GM12878 (cell line): ENCODE measurements at regions not wholly inside any gene's neighbourhood (a gene's known extent, or its start where the extent isn't known, plus 50 kb on each side); places are given as distances from the start of the nearest gene placed in this dataset.
A peak's percentile ranks its signal among the peaks of the same experiment; 100 is the strongest.

Experiments
- ATAC-seq: fragments of 200-7000 bp; cut with Tn5 transposase; 3 replicates; pipeline ENCODE4 v1.9.1; 2020; ENCODE audit warnings: mild to moderate bottlenecking, moderate library complexity
- BruUV-seq: library from RNA; stranded (reverse); fragments of 400-500 nt; replicated peaks from 2 replicates; lab custom pipeline; 2021; lab: Mats Ljungman, UMichigan
- CTCF ChIA-PET: fragments of 300-600 bp; sonication (Branson Sonifier 250); formaldehyde crosslinking; extraction: SDS; loops from one replicate; lab custom pipeline; 2021; ENCODE audit warnings: inconsistent platforms; lab: Yijun Ruan, JAX
- POLR2A ChIA-PET: fragments of 350-600 bp; formaldehyde crosslinking; extraction: SDS; loops from one replicate; lab custom pipeline; 2021; ENCODE audit warnings: inconsistent platforms; lab: Charles Lee
- RAD21 ChIA-PET: fragments of 300-600 bp; sonication (Branson Sonifier 250); formaldehyde crosslinking; loops from one replicate; lab custom pipeline; 2023; ENCODE audit warnings: antibody characterized with exemption; ENCODE audit not compliant: unreplicated experiment; lab: Charles Lee
- SMC1A ChIA-PET: fragments of 300-600 bp; sonication (Branson Sonifier 250); formaldehyde crosslinking; loops from one replicate; lab custom pipeline; 2023; ENCODE audit not compliant: unreplicated experiment, uncharacterized antibody; lab: Charles Lee
- DNase-seq: peaks from one replicate; pipeline ENCODE4 v3.0.0-alpha.2; 2011; ENCODE audit warnings: low read depth, low spot score
- FAIRE-seq: peaks from 3 replicates; lab custom pipeline; 2011; peaks lifted over from hg19 to GRCh38; lab: Jason Lieb, UNC
- H2AFZ ChIP-seq: 2 replicates; pipeline ENCODE4 v1.6.0; 2011; ENCODE audit warnings: low read depth, low read length, control low read depth; ENCODE audit not compliant: control insufficient read depth
- H3K27ac ChIP-seq: 2 replicates; pipeline ENCODE4 v1.5.1; 2011; ENCODE audit warnings: control low read depth; ENCODE audit not compliant: control insufficient read depth, insufficient read depth
- H3K27me3 ChIP-seq, 2 experiments: replicated peaks in 1 of 2; 2 replicates each; pipeline versions ENCODE4 v1.6.0 to v1.6.1; 2011; ENCODE audit warnings: low read length in 1 of 2; ENCODE audit not compliant: control insufficient read depth in 2 of 2, insufficient read depth in 2 of 2
- H3K36me3 ChIP-seq, 2 experiments: 2 replicates each; pipeline ENCODE4 v1.5.1; 2011; ENCODE audit warnings: low read length in 1 of 2; ENCODE audit not compliant: control insufficient read depth in 2 of 2, insufficient read depth in 2 of 2
- H3K4me1 ChIP-seq: 2 replicates; pipeline ENCODE4 v1.6.1; 2011; ENCODE audit warnings: mild to moderate bottlenecking, low read length, moderate library complexity, mixed read lengths; ENCODE audit not compliant: control insufficient read depth, insufficient read depth
- H3K4me2 ChIP-seq: 2 replicates; pipeline ENCODE4 v1.6.0; 2011; ENCODE audit warnings: control low read depth; ENCODE audit not compliant: control insufficient read depth, insufficient read depth
- H3K4me3 ChIP-seq: fragments of 200-600 bp; sonication (generic); 2 replicates; pipeline ENCODE4 v1.5.1; 2016
- H3K79me2 ChIP-seq: 2 replicates; pipeline ENCODE4 v1.6.0; 2011; ENCODE audit warnings: low read length; ENCODE audit not compliant: control insufficient read depth, insufficient read depth
- H3K9ac ChIP-seq: 2 replicates; pipeline ENCODE4 v1.8.0; 2011; ENCODE audit warnings: low read length, control low read depth, mixed read lengths; ENCODE audit not compliant: control insufficient read depth, insufficient read depth
- H3K9me3 ChIP-seq: replicated peaks from 3 replicates; pipeline ENCODE4 v1.5.1; 2011; ENCODE audit warnings: mild to moderate bottlenecking, low read length; ENCODE audit not compliant: control insufficient read depth, insufficient read depth
- H4K20me1 ChIP-seq: 2 replicates; pipeline ENCODE4 v1.6.0; 2011; ENCODE audit not compliant: control insufficient read depth, insufficient read depth
- FOXK2 ChIP-seq: fragments of 450-650 bp; IDR thresholded peaks from 2 replicates; pipeline ENCODE4 v1.6.1; 2017; ENCODE audit warnings: mild to moderate bottlenecking, moderate library complexity
- IRF3 ChIP-seq: fragments of 450-650 bp; IDR thresholded peaks from 2 replicates; pipeline ENCODE4 v1.6.1; 2014; ENCODE audit warnings: mild to moderate bottlenecking
- JUND ChIP-seq: IDR thresholded peaks from 2 replicates; pipeline ENCODE4 v1.6.1; 2012; ENCODE audit warnings: low read depth, mild to moderate bottlenecking, low read length, improper control_type of control experiment, moderate library complexity
- NFYA ChIP-seq: IDR thresholded peaks from 2 replicates; pipeline ENCODE4 v1.6.1; 2011; ENCODE audit warnings: low read depth, mild to moderate bottlenecking, low read length, improper control_type of control experiment, borderline replicate concordance
- NFYB ChIP-seq: IDR thresholded peaks from 2 replicates; pipeline ENCODE4 v1.6.1; 2011; ENCODE audit warnings: low read depth, mild to moderate bottlenecking, low read length, improper control_type of control experiment, moderate library complexity; ENCODE audit not compliant: insufficient read depth
- RAD21 ChIP-seq: IDR thresholded peaks from 2 replicates; pipeline ENCODE4 v1.6.1; 2011; ENCODE audit warnings: mild to moderate bottlenecking, low read depth, low read length, moderate library complexity; ENCODE audit not compliant: insufficient read depth
- WGBS: methylation state at CpG from one replicate; pipeline ENCODE4 v1.1.6; 2016; ENCODE audit warnings: low lambda C conversion rate; ENCODE audit not compliant: insufficient replicate concordance, insufficient coverage; ENCODE audit errors: missing lambda C conversion rate; 5-methylcytosine and 5-hydroxymethylcytosine counted together
- in situ Hi-C: fragments of 300-500 bp; cut with MboI; formaldehyde crosslinking; loops from 9 replicates; pipeline ENCODE4 v1.14.3; 2018; ENCODE audit warnings: mixed read lengths
- intact Hi-C: fragments of 100-400 bp; cut with micrococcal nuclease; formaldehyde crosslinking; loops from one replicate; pipeline ENCODE4 v1.14.2; 2022; ENCODE audit not compliant: unreplicated experiment
- TF ChIP-seq, protein P1 (sequence below): fragments of 450-650 bp; IDR thresholded peaks from 2 replicates; pipeline ENCODE4 v1.6.1; 2016; ENCODE audit warnings: mild to moderate bottlenecking
- TF ChIP-seq, protein P2 (sequence below): fragments of 450-650 bp; IDR thresholded peaks from 2 replicates; pipeline ENCODE4 v1.6.1; 2017; ENCODE audit warnings: antibody characterized with exemption, mild to moderate bottlenecking, moderate library complexity

DNA sequence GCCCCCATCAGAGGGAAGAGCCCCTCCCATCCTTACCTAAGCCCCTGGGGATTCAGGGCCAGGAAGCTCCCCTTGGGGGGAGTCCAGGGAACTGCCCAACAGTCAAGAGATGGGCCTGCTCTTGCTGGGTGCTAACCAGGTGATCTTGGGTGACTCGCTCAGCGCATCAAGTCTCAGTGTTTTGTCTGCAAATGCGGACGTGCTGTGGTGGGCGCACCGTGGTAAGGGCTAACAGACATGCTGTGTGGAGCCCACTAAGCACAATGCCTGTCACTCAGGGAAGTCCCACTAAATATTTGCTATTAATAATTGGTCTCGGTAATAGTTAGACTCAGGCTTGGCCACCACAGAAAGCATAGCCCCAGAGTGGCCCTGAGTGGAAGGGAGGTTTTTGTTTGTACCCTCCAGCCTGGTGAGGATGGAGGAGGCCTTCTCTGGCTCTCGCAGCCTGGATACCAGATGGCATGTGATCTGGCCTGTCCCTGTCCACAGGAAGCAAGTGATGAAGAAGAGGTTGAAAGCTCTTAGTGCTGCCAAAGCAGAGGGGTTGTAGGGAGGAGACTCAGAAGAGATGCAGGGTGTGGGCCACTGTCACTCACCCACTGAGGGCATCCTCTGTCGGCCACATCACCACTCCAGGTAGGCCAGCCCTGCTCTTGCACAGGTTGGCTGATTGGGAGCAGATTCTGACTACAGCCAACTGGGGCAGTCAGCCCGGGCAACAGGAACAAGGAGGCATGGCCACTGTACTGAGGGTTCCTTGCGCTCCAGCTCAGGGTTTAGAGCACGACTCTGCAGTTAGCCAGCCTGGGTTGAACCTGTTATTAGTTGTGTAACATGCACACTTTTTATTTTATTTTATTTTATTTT is 69.8 kb upstream of the KSR1 start:
- TF ChIP-seq JUND, result no peak
- TF ChIP-seq, protein P1, sequence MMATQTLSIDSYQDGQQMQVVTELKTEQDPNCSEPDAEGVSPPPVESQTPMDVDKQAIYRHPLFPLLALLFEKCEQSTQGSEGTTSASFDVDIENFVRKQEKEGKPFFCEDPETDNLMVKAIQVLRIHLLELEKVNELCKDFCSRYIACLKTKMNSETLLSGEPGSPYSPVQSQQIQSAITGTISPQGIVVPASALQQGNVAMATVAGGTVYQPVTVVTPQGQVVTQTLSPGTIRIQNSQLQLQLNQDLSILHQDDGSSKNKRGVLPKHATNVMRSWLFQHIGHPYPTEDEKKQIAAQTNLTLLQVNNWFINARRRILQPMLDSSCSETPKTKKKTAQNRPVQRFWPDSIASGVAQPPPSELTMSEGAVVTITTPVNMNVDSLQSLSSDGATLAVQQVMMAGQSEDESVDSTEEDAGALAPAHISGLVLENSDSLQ, result peak; percentile 57
- H3K4me3 ChIP-seq, result no peak overlapping the region
- CTCF ChIA-PET, result interaction anchor here (1.8 kb wide), 1 partner anchor 148 kb away, joined by 5 read pairs; no protein-coding TSS in a partner anchor
- in situ Hi-C loops (loop anchor here (10.0 kb wide), 2 partner anchors 158 to 198 kb away; no protein-coding TSS in a partner anchor), intact Hi-C loops (loop anchor here (10.0 kb wide), 1 partner anchor 158 kb away; no protein-coding TSS in a partner anchor)
- no peaks in the 10 kb centered on the region for H3K9me3 ChIP-seq
- no peaks in the 10 kb centered on the region for H3K27me3 ChIP-seq
- no peak overlapping the region for H3K9ac ChIP-seq
- ATAC-seq (no peak), DNase-seq (no peak), FAIRE-seq (no peak)
- RAD21 ChIA-PET, result interaction anchor here (2.4 kb wide), 1 partner anchor 213 kb away, joined by 8 read pairs; no protein-coding TSS in a partner anchor
- H3K79me2 ChIP-seq, result no peaks in the 10 kb centered on the region
- H4K20me1 ChIP-seq, result no peaks in the 10 kb centered on the region
- no peaks in the 10 kb centered on the region for H3K36me3 ChIP-seq
- H2AFZ ChIP-seq, result no peak overlapping the region
- H3K4me1 ChIP-seq, result peaks cover 8% of the 10 kb centered on the region; the same call in 1 of the 2 replicates
- H3K4me2 ChIP-seq, result no peak overlapping the region
- H3K27ac ChIP-seq, result no peak overlapping the region
- POLR2A ChIA-PET, result no interaction called here
- 73% methylated on average over 12 of the region's 12 CpGs for WGBS
- BruUV-seq, result no TSS peak
- SMC1A ChIA-PET, result interaction anchor here (1.2 to 1.4 kb wide), 2 partner anchors 73 to 146 kb away, joined by 3 to 5 read pairs; no protein-coding TSS in a partner anchor

GRCh38 chr17:27389542-27390140 is 66.6 kb upstream of the KSR1 start:
- H3K9ac ChIP-seq, result no peak overlapping the region
- no peaks in the 10 kb centered on the region; a peak in 1 of 4 replicates for H3K27me3 ChIP-seq
- intact Hi-C loops (loop anchor here (10.0 kb wide), 1 partner anchor 155 kb away; no protein-coding TSS in a partner anchor), in situ Hi-C loops (loop anchor here (10.0 kb wide), 2 partner anchors 155 to 195 kb away; no protein-coding TSS in a partner anchor)
- H3K9me3 ChIP-seq, result no peaks in the 10 kb centered on the region; the same call in 2 of the 3 replicates
- SMC1A ChIA-PET, result no interaction called here
- no peak overlapping the region for H2AFZ ChIP-seq
- H3K4me1 ChIP-seq, result no peaks in the 10 kb centered on the region
- H4K20me1 ChIP-seq, result no peaks in the 10 kb centered on the region
- POLR2A ChIA-PET, result no interaction called here
- no peak for FAIRE-seq
- no peak overlapping the region for H3K27ac ChIP-seq
- no TSS peak for BruUV-seq
- no peak overlapping the region for H3K4me3 ChIP-seq
- H3K36me3 ChIP-seq, result no peaks in the 10 kb centered on the region
- DNase-seq, result no peak
- 88% methylated on average over 4 of the region's 4 CpGs for WGBS
- H3K79me2 ChIP-seq, result no peaks in the 10 kb centered on the region
- ATAC-seq, result no peak
- RAD21 ChIA-PET, result no interaction called here
- CTCF ChIA-PET, result interaction anchor here (1.5 kb wide), 1 partner anchor 153 kb away, joined by 4 read pairs; no protein-coding TSS in a partner anchor
- H3K4me2 ChIP-seq, result no peak overlapping the region
- TF ChIP-seq, protein P2, sequence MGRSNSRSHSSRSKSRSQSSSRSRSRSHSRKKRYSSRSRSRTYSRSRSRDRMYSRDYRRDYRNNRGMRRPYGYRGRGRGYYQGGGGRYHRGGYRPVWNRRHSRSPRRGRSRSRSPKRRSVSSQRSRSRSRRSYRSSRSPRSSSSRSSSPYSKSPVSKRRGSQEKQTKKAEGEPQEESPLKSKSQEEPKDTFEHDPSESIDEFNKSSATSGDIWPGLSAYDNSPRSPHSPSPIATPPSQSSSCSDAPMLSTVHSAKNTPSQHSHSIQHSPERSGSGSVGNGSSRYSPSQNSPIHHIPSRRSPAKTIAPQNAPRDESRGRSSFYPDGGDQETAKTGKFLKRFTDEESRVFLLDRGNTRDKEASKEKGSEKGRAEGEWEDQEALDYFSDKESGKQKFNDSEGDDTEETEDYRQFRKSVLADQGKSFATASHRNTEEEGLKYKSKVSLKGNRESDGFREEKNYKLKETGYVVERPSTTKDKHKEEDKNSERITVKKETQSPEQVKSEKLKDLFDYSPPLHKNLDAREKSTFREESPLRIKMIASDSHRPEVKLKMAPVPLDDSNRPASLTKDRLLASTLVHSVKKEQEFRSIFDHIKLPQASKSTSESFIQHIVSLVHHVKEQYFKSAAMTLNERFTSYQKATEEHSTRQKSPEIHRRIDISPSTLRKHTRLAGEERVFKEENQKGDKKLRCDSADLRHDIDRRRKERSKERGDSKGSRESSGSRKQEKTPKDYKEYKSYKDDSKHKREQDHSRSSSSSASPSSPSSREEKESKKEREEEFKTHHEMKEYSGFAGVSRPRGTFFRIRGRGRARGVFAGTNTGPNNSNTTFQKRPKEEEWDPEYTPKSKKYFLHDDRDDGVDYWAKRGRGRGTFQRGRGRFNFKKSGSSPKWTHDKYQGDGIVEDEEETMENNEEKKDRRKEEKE, result no peak
- TF ChIP-seq RAD21 (no peak), NFYA (no peak), IRF3 (no peak), NFYB (no peak), FOXK2 (no peak)
